Effector memory CD8-positive, alpha-beta T cell (primary cell): ENCODE measurements at regions not wholly inside any gene's neighbourhood (a gene's known extent, or its start where the extent isn't known, plus 50 kb on each side); places are given as distances from the start of the nearest gene placed in this dataset.

ENCODE experiments used
- ATAC-seq: fragments of 150-1000 bp; cut with Tn5 transposase; replicated peaks from 2 replicates; pipeline ENCODE4 v1.10.0; 2021; ENCODE audit warnings: mild to moderate bottlenecking, moderate library complexity
- DNase-seq, 3 experiments: peaks; one replicate each; pipeline ENCODE4 v3.0.0; 2021
- H3K27ac Mint-ChIP-seq, 2 donors: one replicate each; pipeline ENCODE4 v1.8.0; 2022; ENCODE audit warnings: mild to moderate bottlenecking in 2 of 2, mixed read lengths in 2 of 2, moderate library complexity in 2 of 2
- H3K27me3 Mint-ChIP-seq, 2 donors: one replicate each; pipeline ENCODE4 v1.8.0; 2022; ENCODE audit warnings: mixed read lengths in 2 of 2
- H3K36me3 Mint-ChIP-seq: one replicate; pipeline ENCODE4 v1.8.0; 2022; ENCODE audit warnings: mild to moderate bottlenecking, moderate library complexity, mixed read lengths; ENCODE audit not compliant: insufficient read depth
- H3K4me1 Mint-ChIP-seq, 2 donors: one replicate each; pipeline ENCODE4 v1.8.0; 2022; ENCODE audit warnings: low read depth in 2 of 2, mixed read lengths in 2 of 2
- H3K4me3 Mint-ChIP-seq, 2 donors: one replicate each; pipeline ENCODE4 v1.8.0; 2022; ENCODE audit warnings: mild to moderate bottlenecking in 2 of 2, mixed read lengths in 2 of 2, moderate library complexity in 2 of 2
- H3K9me3 Mint-ChIP-seq, 2 donors: one replicate each; pipeline ENCODE4 v1.8.0; 2022; ENCODE audit warnings: mixed read lengths in 2 of 2

- H3K4me1 Mint-ChIP-seq = no peaks in the 10 kb centered on the region
- DNase-seq = no peak
Measured at GRCh38 chr2:6671913-6672312, 193.8 kb downstream of the CMPK2 start.

DNA sequence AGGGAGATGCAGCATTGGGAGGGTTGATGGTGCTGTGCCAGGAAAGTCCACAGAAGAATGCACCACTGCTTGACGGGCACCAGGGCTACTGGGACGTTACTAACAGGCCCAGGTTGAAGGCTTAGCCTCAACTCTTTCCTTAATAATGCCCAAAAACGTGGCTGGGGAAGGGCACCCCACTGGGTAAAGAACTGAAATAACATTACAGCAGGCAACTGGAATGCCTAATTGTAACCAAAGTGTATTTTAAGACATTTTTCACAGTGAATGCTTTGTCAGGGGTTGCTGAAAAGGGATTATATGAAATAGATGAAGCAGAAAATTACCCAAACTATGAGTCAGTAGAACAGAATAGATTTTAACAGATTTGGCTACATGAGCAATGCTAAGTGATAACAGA is 191.3 kb downstream of the CMPK2 start:
- Mint-ChIP-seq H3K27ac (no peak overlapping the region), H3K4me3 (no peak overlapping the region), H3K9me3 (no peaks in the 10 kb centered on the region), H3K36me3 (no peaks in the 10 kb centered on the region), H3K4me1 (no peaks in the 10 kb centered on the region), H3K27me3 (peaks cover 16 to 28% of the 10 kb centered on the region in 2 donors)
- no peak for ATAC-seq
- no peak for DNase-seq

More at GRCh38 chr2:6671913-6672312, 193.8 kb downstream of the CMPK2 start:
- no peak for ATAC-seq
- H3K36me3 Mint-ChIP-seq = peaks cover 2% of the 10 kb centered on the region
- H3K27me3 Mint-ChIP-seq = peaks cover 23 to 39% of the 10 kb centered on the region in 2 donors
- no peaks in the 10 kb centered on the region for H3K9me3 Mint-ChIP-seq
- no peak overlapping the region for H3K27ac Mint-ChIP-seq
- no peak overlapping the region for H3K4me3 Mint-ChIP-seq

GRCh38 chr2:6675791-6676190 is 189.9 kb downstream of the CMPK2 start:
- Mint-ChIP-seq H3K9me3 (no peaks in the 10 kb centered on the region), H3K4me1 (no peaks in the 10 kb centered on the region), H3K36me3 (no peaks in the 10 kb centered on the region), H3K27ac (no peak overlapping the region), H3K27me3 (peaks cover 16 to 27% of the 10 kb centered on the region in 2 donors), H3K4me3 (no peak overlapping the region)
- DNase-seq = no peak
- ATAC-seq = no peak

DNA sequence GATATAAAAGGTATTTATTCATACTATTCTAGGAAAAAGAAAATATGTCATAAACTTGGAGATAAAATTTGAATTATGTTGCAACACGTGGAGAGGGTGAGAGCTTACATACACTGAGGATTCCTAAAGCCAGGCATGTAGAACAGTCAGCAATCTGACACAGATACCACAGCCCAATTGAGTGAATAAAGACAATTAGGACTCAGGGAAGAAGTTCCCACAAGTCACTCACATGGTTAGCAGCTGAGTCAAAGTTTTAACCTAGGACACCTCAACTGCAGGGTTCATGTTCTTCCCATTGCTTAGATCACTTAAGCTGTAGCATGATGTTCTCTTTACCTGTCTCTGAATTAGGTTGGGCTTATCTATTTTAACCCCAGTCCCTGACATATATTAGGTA is 189.5 kb downstream of the CMPK2 start:
- Mint-ChIP-seq H3K4me1 (no peaks in the 10 kb centered on the region), H3K27me3 (peaks cover 20 to 32% of the 10 kb centered on the region in 2 donors), H3K9me3 (no peaks in the 10 kb centered on the region), H3K36me3 (no peaks in the 10 kb centered on the region), H3K4me3 (no peak overlapping the region), H3K27ac (no peak overlapping the region)
- DNase-seq (no peak), ATAC-seq (no peak)

DNA sequence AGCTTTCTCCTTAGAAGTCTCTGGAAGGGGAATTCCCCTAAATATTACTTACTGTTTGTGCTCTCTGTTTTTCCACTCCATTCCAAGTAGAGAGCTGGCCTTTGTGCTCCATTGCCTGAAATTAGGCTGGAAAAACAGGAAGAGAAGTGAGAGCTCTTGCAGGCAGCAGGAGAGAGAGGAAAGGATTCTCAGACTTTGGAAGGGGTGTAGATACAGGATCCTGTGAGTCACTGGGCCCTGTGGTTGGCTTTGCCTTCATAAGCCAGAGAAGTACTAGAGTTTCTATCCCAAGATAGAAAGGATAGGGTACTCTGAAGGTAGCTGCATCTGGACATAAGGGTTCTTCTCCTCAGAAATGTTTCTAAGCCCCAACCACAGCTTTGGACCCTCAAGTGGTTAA is 188.9 kb downstream of the CMPK2 start:
- ATAC-seq (no peak), DNase-seq (no peak)
- H3K4me3 Mint-ChIP-seq = no peak overlapping the region
- peaks cover 25 to 37% of the 10 kb centered on the region in 2 donors for H3K27me3 Mint-ChIP-seq
- H3K4me1 Mint-ChIP-seq = no peaks in the 10 kb centered on the region
- H3K9me3 Mint-ChIP-seq = no peaks in the 10 kb centered on the region
- no peak overlapping the region for H3K27ac Mint-ChIP-seq
- H3K36me3 Mint-ChIP-seq = no peaks in the 10 kb centered on the region

- no peak overlapping the region for H3K27ac Mint-ChIP-seq
- no peak for ATAC-seq
- no peaks in the 10 kb centered on the region for H3K4me1 Mint-ChIP-seq
- no peaks in the 10 kb centered on the region for H3K36me3 Mint-ChIP-seq
- H3K9me3 Mint-ChIP-seq = no peaks in the 10 kb centered on the region
- H3K27me3 Mint-ChIP-seq = peaks cover 26 to 36% of the 10 kb centered on the region in 2 donors
- no peak for DNase-seq
- no peak overlapping the region for H3K4me3 Mint-ChIP-seq
Measured at GRCh38 chr2:6679471-6679870, 186.2 kb downstream of the CMPK2 start.

DNA sequence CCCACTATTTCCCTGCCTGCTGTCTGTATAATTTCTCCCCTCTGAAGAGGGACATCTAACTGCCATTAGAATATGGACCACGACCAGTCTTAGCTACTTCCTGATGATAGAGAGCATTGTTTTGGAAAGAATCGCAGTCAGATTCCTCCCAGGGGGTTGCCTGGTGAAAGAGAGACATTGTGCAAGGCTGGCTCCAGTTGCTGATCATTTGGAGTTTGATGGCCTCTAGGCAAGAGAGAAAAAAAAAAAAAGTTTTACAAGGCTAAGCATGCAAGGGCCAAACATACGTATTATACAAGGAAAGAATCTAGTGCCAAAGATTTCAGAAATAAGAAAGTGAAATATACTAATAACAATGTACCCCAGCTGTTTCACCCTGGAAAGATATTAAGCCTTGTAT is 182.2 kb downstream of the CMPK2 start:
- Mint-ChIP-seq H3K36me3 (no peaks in the 10 kb centered on the region), H3K4me3 (no peak overlapping the region), H3K9me3 (no peaks in the 10 kb centered on the region), H3K27ac (no peak overlapping the region), H3K4me1 (no peaks in the 10 kb centered on the region), H3K27me3 (peaks cover 26 to 56% of the 10 kb centered on the region in 2 donors)
- ATAC-seq (no peak), DNase-seq (no peak)

DNA sequence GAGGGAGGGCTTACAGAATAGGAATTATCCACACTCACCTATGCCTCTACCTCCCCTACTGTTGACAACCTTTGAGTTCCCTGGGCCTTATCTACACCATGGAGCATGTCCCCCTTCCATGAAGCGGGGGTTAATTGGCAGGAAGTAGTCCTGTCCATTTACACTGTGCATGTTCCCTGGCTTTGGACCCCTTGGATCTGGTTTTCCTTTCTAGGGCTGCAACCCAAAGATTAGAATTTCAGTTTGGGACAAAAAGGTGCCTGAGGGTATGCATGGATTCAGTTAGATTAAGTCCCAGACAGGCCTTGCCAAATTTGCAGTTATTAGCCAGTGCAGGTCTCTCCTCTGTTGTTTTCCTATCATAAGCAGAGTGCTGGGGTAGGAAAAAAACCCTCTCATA is 180.3 kb downstream of the CMPK2 start:
- no peak for DNase-seq
- no peak for ATAC-seq
- no peak overlapping the region for H3K4me3 Mint-ChIP-seq
- no peaks in the 10 kb centered on the region for H3K4me1 Mint-ChIP-seq
- H3K27ac Mint-ChIP-seq = no peak overlapping the region
- peaks cover 26 to 56% of the 10 kb centered on the region in 2 donors for H3K27me3 Mint-ChIP-seq
- H3K36me3 Mint-ChIP-seq = no peaks in the 10 kb centered on the region
- H3K9me3 Mint-ChIP-seq = no peaks in the 10 kb centered on the region

GRCh38 chr2:6692056-6692455 is 173.7 kb downstream of the CMPK2 start:
- H3K4me1 Mint-ChIP-seq = no peaks in the 10 kb centered on the region
- ATAC-seq (no peak), DNase-seq (no peak)
- no peaks in the 10 kb centered on the region for H3K9me3 Mint-ChIP-seq
- no peaks in the 10 kb centered on the region for H3K36me3 Mint-ChIP-seq
- no peak overlapping the region for H3K4me3 Mint-ChIP-seq
- H3K27ac Mint-ChIP-seq = no peak overlapping the region
- peaks cover 6 to 32% of the 10 kb centered on the region in 2 donors for H3K27me3 Mint-ChIP-seq

DNA sequence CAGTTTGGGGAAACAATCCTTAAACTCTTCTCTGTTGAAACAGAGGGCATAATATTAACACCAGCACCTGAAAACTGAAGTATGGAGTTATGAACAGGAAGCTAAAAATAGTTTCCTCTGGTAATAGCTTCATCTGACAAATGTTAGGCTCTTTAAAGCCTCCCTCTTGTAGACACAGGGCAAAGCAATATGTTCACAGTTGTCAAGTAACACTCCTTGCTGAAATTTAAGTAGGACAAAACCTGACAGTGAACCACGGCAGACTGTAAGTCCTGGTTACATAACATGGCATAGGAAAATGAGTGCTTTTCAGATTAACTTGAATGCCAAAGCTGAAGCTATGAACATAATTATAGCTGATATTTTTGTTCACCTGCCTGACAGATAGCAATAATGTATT is 172.9 kb downstream of the CMPK2 start:
- Mint-ChIP-seq H3K9me3 (no peaks in the 10 kb centered on the region), H3K4me3 (no peak overlapping the region), H3K27me3 (peaks cover 6 to 24% of the 10 kb centered on the region in 2 donors), H3K4me1 (no peaks in the 10 kb centered on the region), H3K27ac (no peak overlapping the region), H3K36me3 (no peaks in the 10 kb centered on the region)
- no peak for DNase-seq
- no peak for ATAC-seq

DNA sequence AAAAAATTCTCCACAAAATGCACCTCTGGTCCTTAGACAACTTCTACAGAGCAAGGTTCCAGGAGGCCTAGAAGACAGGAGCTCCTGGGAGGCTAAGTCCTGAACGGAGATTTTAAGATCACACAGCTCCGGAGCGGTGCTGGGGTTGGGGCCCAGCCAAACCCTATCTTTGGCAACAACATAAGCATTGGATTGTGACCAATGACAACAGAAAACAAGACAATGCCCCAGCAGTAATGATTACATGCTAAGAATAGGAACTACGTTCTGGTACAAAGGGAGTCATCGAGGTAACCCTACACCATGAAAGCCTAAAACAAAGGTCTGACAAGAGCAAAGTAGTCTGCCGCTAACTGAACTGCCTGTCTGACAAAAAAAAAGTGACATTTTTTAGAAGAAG is 171.2 kb downstream of the CMPK2 start:
- H3K4me1 Mint-ChIP-seq = no peaks in the 10 kb centered on the region
- no peak overlapping the region for H3K4me3 Mint-ChIP-seq
- ATAC-seq (no peak), DNase-seq (no peak)
- H3K9me3 Mint-ChIP-seq = no peaks in the 10 kb centered on the region
- H3K27ac Mint-ChIP-seq = no peak overlapping the region
- peaks cover 6 to 32% of the 10 kb centered on the region in 2 donors for H3K27me3 Mint-ChIP-seq
- H3K36me3 Mint-ChIP-seq = no peaks in the 10 kb centered on the region

DNA sequence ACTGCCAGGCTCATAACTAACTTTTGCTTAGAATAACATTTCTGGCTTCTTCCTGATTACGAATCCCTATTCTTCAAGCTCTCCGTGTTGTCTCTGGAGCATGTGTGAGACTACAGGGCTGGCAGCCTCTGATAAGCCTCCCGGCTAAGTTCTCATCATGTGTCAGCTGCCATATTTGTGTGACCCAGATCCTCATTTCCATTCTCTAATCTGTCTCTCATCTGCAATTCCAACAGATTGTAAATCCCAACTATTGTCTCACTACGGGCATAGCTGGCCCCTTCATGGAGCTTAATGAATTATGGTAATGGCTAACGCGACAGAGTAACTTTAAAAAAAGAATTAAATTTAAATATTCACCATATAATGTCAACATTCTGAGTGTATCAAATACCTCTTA is 165.4 kb downstream of the CMPK2 start:
- Mint-ChIP-seq H3K4me3 (no peak overlapping the region), H3K27me3 (peaks cover 17 to 18% of the 10 kb centered on the region in 2 donors), H3K4me1 (no peaks in the 10 kb centered on the region), H3K36me3 (no peaks in the 10 kb centered on the region), H3K9me3 (peaks cover 0 to 16% of the 10 kb centered on the region in 2 donors), H3K27ac (no peak overlapping the region)
- no peak for DNase-seq
- ATAC-seq = no peak

DNA sequence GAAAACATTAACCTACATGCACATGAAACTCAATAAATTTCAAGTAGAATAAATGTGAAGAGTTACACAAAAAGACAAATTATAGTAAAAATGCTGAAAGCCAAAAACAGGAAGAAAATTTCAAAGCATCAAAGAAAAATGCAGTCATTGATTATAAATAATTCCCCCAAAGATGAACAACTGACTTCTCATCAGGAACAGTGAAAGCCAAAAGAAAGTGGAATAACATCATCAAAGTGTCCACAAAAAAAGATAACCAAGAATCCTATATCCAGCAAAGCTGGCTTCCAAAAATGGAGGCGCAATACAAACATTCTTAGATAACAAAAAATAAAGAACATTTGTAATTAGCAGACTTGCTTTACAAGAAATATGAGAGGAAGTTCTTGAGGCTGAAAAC is 161.6 kb downstream of the CMPK2 start:
- Mint-ChIP-seq H3K36me3 (no peaks in the 10 kb centered on the region), H3K4me3 (no peak overlapping the region), H3K4me1 (no peaks in the 10 kb centered on the region), H3K27ac (no peak overlapping the region), H3K9me3 (peaks cover 0 to 16% of the 10 kb centered on the region in 2 donors), H3K27me3 (peaks cover 13 to 15% of the 10 kb centered on the region in 2 donors)
- DNase-seq (no peak), ATAC-seq (no peak)

- peaks cover 36 to 52% of the 10 kb centered on the region in 2 donors for H3K27me3 Mint-ChIP-seq
Measured at GRCh38 chr2:6721395-6721794, 144.3 kb downstream of the CMPK2 start.

DNA sequence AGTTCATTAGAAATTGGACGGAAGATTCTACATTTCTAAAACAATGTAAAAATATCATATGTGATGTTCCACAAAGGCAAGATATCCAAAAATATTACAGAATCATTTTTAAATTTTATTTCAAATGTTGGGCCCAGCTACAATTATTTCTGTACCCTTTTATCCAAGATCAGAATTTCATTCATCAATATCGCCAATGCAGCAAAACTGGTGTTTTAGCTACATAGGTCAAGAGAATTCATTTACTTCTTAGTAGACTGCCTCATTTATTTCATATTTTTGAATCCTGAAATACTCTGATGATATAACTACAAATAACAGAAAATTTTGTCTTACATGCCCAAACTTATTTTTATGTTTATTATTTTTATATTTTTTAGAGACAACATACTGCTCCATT is 143.1 kb downstream of the CMPK2 start:
- peaks cover 39 to 53% of the 10 kb centered on the region in 2 donors for H3K27me3 Mint-ChIP-seq
- ATAC-seq = no peak
- H3K4me3 Mint-ChIP-seq = no peak overlapping the region
- no peaks in the 10 kb centered on the region for H3K4me1 Mint-ChIP-seq
- H3K9me3 Mint-ChIP-seq = no peaks in the 10 kb centered on the region
- no peaks in the 10 kb centered on the region for H3K36me3 Mint-ChIP-seq
- no peak for DNase-seq
- no peak overlapping the region for H3K27ac Mint-ChIP-seq

More at GRCh38 chr2:6721395-6721794, 144.3 kb downstream of the CMPK2 start:
- no peak overlapping the region for H3K27ac Mint-ChIP-seq
- DNase-seq = no peak
- no peak overlapping the region for H3K4me3 Mint-ChIP-seq
- ATAC-seq = no peak
- H3K4me1 Mint-ChIP-seq = no peaks in the 10 kb centered on the region
- H3K9me3 Mint-ChIP-seq = no peaks in the 10 kb centered on the region
- H3K36me3 Mint-ChIP-seq = no peaks in the 10 kb centered on the region
